K562 (cell line): ENCODE measurements at regions not wholly inside any gene's neighbourhood (a gene's known extent, or its start where the extent isn't known, plus 50 kb on each side); places are given as distances from the start of the nearest gene placed in this dataset.

Experiments
- ATAC-seq: fragments of 200-7000 bp; cut with Tn5 transposase; 3 replicates; pipeline ENCODE4 v1.9.1; 2020; ENCODE audit warnings: moderate library complexity
- BruUV-seq: library from RNA; stranded (reverse); fragments of 400-500 nt; replicated peaks from 2 replicates; lab custom pipeline; 2021; lab: Mats Ljungman, UMichigan
- CTCF ChIA-PET: fragments of 300-600 bp; formaldehyde crosslinking; extraction: SDS; loops from one replicate; lab custom pipeline; 2021; ENCODE audit warnings: low intra/inter-chr PET ratio; lab: Yijun Ruan, JAX
- POLR2A ChIA-PET: fragments of 300-600, 350-650 bp; sonication (Branson Sonifier 250); formaldehyde crosslinking; extraction: SDS; loops from one replicate; lab custom pipeline; 2021; ENCODE audit warnings: antibody characterized with exemption, inconsistent platforms; lab: Yijun Ruan, JAX
- DNase-seq, 4 experiments: peaks; one replicate each; pipeline versions ENCODE4 v3.0.0 to v3.0.0-alpha.2; 2011 to 2018; ENCODE audit warnings: low spot score in 3 of 4, mixed read lengths in 3 of 4; ENCODE audit errors: extremely low read depth in 1 of 4
- FAIRE-seq: peaks from 2 replicates; lab custom pipeline; 2011; peaks lifted over from hg19 to GRCh38; lab: Jason Lieb, UNC
- H2AFZ ChIP-seq: 2 replicates; pipeline ENCODE4 v1.6.0; 2011; ENCODE audit warnings: low read depth, low read length, control low read depth, inconsistent platforms
- H3K27ac ChIP-seq: fragments of 200-600 bp; 3 replicates; pipeline ENCODE4 v1.8.0; 2011; ENCODE audit warnings: low read depth, mild to moderate bottlenecking, control low read depth, inconsistent platforms, low read length, moderate library complexity, mixed read lengths; ENCODE audit errors: extremely low read depth
- H3K27me3 ChIP-seq, 2 experiments: fragments of 300-600 bp in 1 of 2; 2 replicates in 1 of 2; 3 replicates in 1 of 2; pipeline versions ENCODE4 v1.6.0 to v1.8.0; 2011; ENCODE audit warnings: inconsistent platforms in 2 of 2, low read length in 2 of 2, mild to moderate bottlenecking in 1 of 2, mixed read lengths in 1 of 2, moderate library complexity in 1 of 2; ENCODE audit not compliant: control insufficient read depth in 2 of 2, insufficient read depth in 2 of 2
- H3K36me3 ChIP-seq: fragments of 300-600 bp; 3 replicates; pipeline ENCODE4 v1.8.0; 2011; ENCODE audit warnings: mild to moderate bottlenecking, low read length, inconsistent platforms; ENCODE audit not compliant: control insufficient read depth, insufficient read depth
- H3K4me1 ChIP-seq, 2 experiments: fragments of 200-600 bp in 1 of 2; replicated peaks in 1 of 2; 2 replicates in 1 of 2; 3 replicates in 1 of 2; pipeline versions ENCODE4 v1.5.1 to v1.8.0; 2011; ENCODE audit warnings: inconsistent platforms in 2 of 2, low read length in 2 of 2, mild to moderate bottlenecking in 1 of 2, mixed read lengths in 1 of 2, moderate library complexity in 1 of 2; ENCODE audit not compliant: control insufficient read depth in 2 of 2, insufficient read depth in 2 of 2
- H3K4me2 ChIP-seq: 2 replicates; pipeline ENCODE4 v1.6.1; 2011; ENCODE audit warnings: low read length, control low read depth, inconsistent platforms, mixed read lengths; ENCODE audit not compliant: insufficient read depth
- H3K4me3 ChIP-seq: fragments of 200-600 bp; sonication (generic), shearing (Covaris generic); 2 replicates; pipeline ENCODE4 v1.5.1; 2016; ENCODE audit warnings: control low read depth, inconsistent platforms
- H3K79me2 ChIP-seq: fragments of 200-600 bp; 3 replicates; pipeline ENCODE4 v1.8.0; 2011; ENCODE audit warnings: low read length, inconsistent platforms; ENCODE audit not compliant: control insufficient read depth, insufficient read depth
- H3K9ac ChIP-seq, 2 experiments: 2 replicates each; pipeline versions ENCODE4 v1.6.0 to v1.6.1; 2011; ENCODE audit warnings: low read depth in 2 of 2, low read length in 2 of 2, control low read depth in 1 of 2, inconsistent platforms in 1 of 2, mild to moderate bottlenecking in 1 of 2, mixed read lengths in 1 of 2; ENCODE audit not compliant: insufficient read depth in 1 of 2
- H3K9me1 ChIP-seq: one replicate; pipeline ENCODE4 v1.6.0; 2011; ENCODE audit warnings: inconsistent platforms, mild to moderate bottlenecking, low read length, moderate library complexity; ENCODE audit not compliant: control insufficient read depth, insufficient read depth
- H3K9me3 ChIP-seq: replicated peaks from 2 replicates; pipeline ENCODE4 v1.5.1; 2011; ENCODE audit warnings: low read depth, low read length, inconsistent platforms; ENCODE audit not compliant: control insufficient read depth, insufficient read depth
- H4K20me1 ChIP-seq: replicated peaks from 2 replicates; pipeline ENCODE4 v1.6.1; 2011; ENCODE audit warnings: low read length, inconsistent platforms, mixed read lengths; ENCODE audit not compliant: control insufficient read depth, insufficient read depth
- EWSR1 ChIP-seq: fragments of 450-650 bp; IDR thresholded peaks from 2 replicates; pipeline ENCODE4 v1.6.1; 2018; ENCODE audit warnings: borderline replicate concordance, mild to moderate bottlenecking, low read depth, moderate library complexity; ENCODE audit not compliant: partially characterized antibody
- FOSL1 ChIP-seq: fragments of 200-800 bp; sonication (Bioruptor generic); conservative IDR thresholded peaks from 2 replicates; pipeline ENCODE4 v1.6.1; 2016; ENCODE audit warnings: missing genetic modification characterization, missing compliant biosample characterization
- FOXA3 ChIP-seq, 2 experiments: fragments of 450-650 bp in 1 of 2; sonication (generic) in 1 of 2; formaldehyde crosslinking; IDR thresholded peaks in 1 of 2; conservative IDR thresholded peaks in 1 of 2; 2 replicates each; pipeline versions ENCODE4 v1.4.0 to v1.8.0; 2020 to 2022; ENCODE audit warnings: mild to moderate bottlenecking in 2 of 2, missing genetic modification reagents in 1 of 2
- GATAD2A ChIP-seq: fragments of 450-650 bp; IDR thresholded peaks from 2 replicates; pipeline ENCODE4 v1.6.1; 2017
- HLTF ChIP-seq: fragments of 450-650 bp; IDR thresholded peaks from 2 replicates; pipeline ENCODE4 v1.6.1; 2016
- IFI16 ChIP-seq: fragments of 250-450 bp; sonication (Bioruptor Pico); IDR thresholded peaks from 2 replicates; pipeline ENCODE4 v2.1.2; 2022; ENCODE audit warnings: mild to moderate bottlenecking, inconsistent platforms
- KLF13 ChIP-seq: fragments of 450-650 bp; IDR thresholded peaks from 2 replicates; pipeline ENCODE4 v1.6.1; 2016; ENCODE audit warnings: missing genetic modification characterization, low read depth, mild to moderate bottlenecking, missing compliant biosample characterization, moderate library complexity, borderline replicate concordance
- NFIC ChIP-seq: fragments of 450-650 bp; IDR thresholded peaks from 2 replicates; pipeline ENCODE4 v1.6.1; 2017; ENCODE audit warnings: mild to moderate bottlenecking, inconsistent platforms
- SRF ChIP-seq, 2 experiments: fragments of 250-450, 450-650 bp in 1 of 2; sonication (Bioruptor Pico) in 1 of 2; sonication (generic) in 1 of 2; formaldehyde crosslinking; IDR thresholded peaks; 2 replicates each; pipeline versions ENCODE4 v1.5.0 to v1.5.1; 2020 to 2022; ENCODE audit warnings: mild to moderate bottlenecking in 1 of 2, missing genetic modification reagents in 1 of 2
- ZNF165 ChIP-seq: fragments of 250-450 bp; sonication (Bioruptor Pico); IDR thresholded peaks from 2 replicates; pipeline ENCODE4 v1.4.0; 2020; ENCODE audit warnings: borderline replicate concordance
- ZNF431 ChIP-seq: sonication (generic); formaldehyde crosslinking; IDR thresholded peaks from 2 replicates; pipeline ENCODE4 v1.8.0; 2022; ENCODE audit warnings: mild to moderate bottlenecking, missing genetic modification reagents
- ZNF586 ChIP-seq: fragments of 450-650 bp; formaldehyde crosslinking; conservative IDR thresholded peaks from 2 replicates; pipeline ENCODE4 v1.4.0; 2020; ENCODE audit warnings: mild to moderate bottlenecking, moderate library complexity
- WGBS: fragments of 100-300 bp; shearing (Covaris generic); methylation state at CpG from one replicate; pipeline ENCODE4 v1.1.6; 2016; ENCODE audit warnings: low coverage, mixed read lengths; ENCODE audit not compliant: insufficient coverage; ENCODE audit errors: missing lambda C conversion rate; 5-methylcytosine and 5-hydroxymethylcytosine counted together
- in situ Hi-C: fragments of 300-500 bp; cut with MboI; formaldehyde crosslinking; loops from 4 replicates; pipeline ENCODE4 v1.15.0; 2018; ENCODE audit warnings: inconsistent platforms, mixed read lengths
- intact Hi-C: fragments of 100-400 bp; cut with micrococcal nuclease; formaldehyde crosslinking; loops from 2 replicates; pipeline ENCODE4 v1.14.2; 2022
- TF ChIP-seq, protein P1 (sequence below): sonication (generic); formaldehyde crosslinking; IDR thresholded peaks from 2 replicates; pipeline ENCODE4 v1.8.0; 2022; ENCODE audit warnings: mild to moderate bottlenecking, missing genetic modification reagents
- TF ChIP-seq, protein P2 (sequence below), 2 experiments: fragments of 450-650 bp; conservative IDR thresholded peaks; 2 replicates each; pipeline ENCODE4 v1.6.1; 2017; ENCODE audit warnings: mild to moderate bottlenecking in 2 of 2, moderate library complexity in 2 of 2
- TF ChIP-seq, protein P3 (sequence below): fragments of 450-650 bp; IDR thresholded peaks from 2 replicates; pipeline ENCODE4 v1.6.1; 2016; ENCODE audit warnings: low read depth, mild to moderate bottlenecking, moderate library complexity
- TF ChIP-seq, protein P4 (sequence below): sonication (generic); formaldehyde crosslinking; IDR thresholded peaks from 2 replicates; pipeline ENCODE4 v1.8.0; 2023; ENCODE audit warnings: mild to moderate bottlenecking, missing genetic modification reagents

DNA sequence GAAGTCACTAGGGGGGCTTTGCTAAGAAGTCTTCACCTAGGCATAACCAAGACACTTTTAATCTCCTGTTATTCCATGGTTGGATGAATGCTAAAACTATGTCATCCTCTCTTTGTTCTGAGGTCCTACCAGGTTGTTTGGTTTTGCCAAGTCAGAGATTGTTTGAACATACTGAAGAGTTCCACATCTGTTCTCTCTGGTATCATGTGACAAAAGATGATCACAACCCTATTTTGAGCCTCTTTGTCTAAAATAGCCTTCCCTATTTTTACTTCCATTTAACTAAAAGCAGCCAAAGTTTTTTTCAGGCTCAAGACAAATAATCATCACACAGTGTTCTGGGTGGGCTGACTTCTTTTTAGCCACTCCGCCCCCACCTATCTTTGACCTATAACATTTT is 218.4 kb upstream of the LMCD1 start:
- CTCF ChIA-PET = no interaction called here
- TF ChIP-seq, protein P1, sequence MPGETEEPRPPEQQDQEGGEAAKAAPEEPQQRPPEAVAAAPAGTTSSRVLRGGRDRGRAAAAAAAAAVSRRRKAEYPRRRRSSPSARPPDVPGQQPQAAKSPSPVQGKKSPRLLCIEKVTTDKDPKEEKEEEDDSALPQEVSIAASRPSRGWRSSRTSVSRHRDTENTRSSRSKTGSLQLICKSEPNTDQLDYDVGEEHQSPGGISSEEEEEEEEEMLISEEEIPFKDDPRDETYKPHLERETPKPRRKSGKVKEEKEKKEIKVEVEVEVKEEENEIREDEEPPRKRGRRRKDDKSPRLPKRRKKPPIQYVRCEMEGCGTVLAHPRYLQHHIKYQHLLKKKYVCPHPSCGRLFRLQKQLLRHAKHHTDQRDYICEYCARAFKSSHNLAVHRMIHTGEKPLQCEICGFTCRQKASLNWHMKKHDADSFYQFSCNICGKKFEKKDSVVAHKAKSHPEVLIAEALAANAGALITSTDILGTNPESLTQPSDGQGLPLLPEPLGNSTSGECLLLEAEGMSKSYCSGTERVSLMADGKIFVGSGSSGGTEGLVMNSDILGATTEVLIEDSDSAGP = no peak
- TF ChIP-seq NFIC (no peak), FOSL1 (tag) (no peak), EWSR1 (no peak), IFI16 (CRISPR knock-in tag) (no peak), FOXA3 (CRISPR knock-in tag; conservative IDR thresholded peaks at IDR 0.05 in 1 of 2, IDR thresholded peaks at IDR 0.05 in 1 of 2) (no peak), KLF13 (tag) (no peak), GATAD2A (no peak), ZNF431 (CRISPR knock-in tag) (no peak), HLTF (no peak), SRF (CRISPR knock-in tag; IDR thresholded peaks at IDR 0.05) (no peak), ZNF586 (CRISPR knock-in tag) (no peak), ZNF165 (CRISPR knock-in tag) (no peak)
- TF ChIP-seq, protein P2, sequence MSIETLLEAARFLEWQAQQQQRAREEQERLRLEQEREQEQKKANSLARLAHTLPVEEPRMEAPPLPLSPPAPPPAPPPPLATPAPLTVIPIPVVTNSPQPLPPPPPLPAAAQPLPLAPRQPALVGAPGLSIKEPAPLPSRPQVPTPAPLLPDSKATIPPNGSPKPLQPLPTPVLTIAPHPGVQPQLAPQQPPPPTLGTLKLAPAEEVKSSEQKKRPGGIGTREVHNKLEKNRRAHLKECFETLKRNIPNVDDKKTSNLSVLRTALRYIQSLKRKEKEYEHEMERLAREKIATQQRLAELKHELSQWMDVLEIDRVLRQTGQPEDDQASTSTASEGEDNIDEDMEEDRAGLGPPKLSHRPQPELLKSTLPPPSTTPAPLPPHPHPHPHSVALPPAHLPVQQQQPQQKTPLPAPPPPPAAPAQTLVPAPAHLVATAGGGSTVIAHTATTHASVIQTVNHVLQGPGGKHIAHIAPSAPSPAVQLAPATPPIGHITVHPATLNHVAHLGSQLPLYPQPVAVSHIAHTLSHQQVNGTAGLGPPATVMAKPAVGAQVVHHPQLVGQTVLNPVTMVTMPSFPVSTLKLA (conservative IDR thresholded peaks at IDR 0.05) = no peak
- TF ChIP-seq, protein P3, sequence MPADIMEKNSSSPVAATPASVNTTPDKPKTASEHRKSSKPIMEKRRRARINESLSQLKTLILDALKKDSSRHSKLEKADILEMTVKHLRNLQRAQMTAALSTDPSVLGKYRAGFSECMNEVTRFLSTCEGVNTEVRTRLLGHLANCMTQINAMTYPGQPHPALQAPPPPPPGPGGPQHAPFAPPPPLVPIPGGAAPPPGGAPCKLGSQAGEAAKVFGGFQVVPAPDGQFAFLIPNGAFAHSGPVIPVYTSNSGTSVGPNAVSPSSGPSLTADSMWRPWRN = no peak
- TF ChIP-seq, protein P4, sequence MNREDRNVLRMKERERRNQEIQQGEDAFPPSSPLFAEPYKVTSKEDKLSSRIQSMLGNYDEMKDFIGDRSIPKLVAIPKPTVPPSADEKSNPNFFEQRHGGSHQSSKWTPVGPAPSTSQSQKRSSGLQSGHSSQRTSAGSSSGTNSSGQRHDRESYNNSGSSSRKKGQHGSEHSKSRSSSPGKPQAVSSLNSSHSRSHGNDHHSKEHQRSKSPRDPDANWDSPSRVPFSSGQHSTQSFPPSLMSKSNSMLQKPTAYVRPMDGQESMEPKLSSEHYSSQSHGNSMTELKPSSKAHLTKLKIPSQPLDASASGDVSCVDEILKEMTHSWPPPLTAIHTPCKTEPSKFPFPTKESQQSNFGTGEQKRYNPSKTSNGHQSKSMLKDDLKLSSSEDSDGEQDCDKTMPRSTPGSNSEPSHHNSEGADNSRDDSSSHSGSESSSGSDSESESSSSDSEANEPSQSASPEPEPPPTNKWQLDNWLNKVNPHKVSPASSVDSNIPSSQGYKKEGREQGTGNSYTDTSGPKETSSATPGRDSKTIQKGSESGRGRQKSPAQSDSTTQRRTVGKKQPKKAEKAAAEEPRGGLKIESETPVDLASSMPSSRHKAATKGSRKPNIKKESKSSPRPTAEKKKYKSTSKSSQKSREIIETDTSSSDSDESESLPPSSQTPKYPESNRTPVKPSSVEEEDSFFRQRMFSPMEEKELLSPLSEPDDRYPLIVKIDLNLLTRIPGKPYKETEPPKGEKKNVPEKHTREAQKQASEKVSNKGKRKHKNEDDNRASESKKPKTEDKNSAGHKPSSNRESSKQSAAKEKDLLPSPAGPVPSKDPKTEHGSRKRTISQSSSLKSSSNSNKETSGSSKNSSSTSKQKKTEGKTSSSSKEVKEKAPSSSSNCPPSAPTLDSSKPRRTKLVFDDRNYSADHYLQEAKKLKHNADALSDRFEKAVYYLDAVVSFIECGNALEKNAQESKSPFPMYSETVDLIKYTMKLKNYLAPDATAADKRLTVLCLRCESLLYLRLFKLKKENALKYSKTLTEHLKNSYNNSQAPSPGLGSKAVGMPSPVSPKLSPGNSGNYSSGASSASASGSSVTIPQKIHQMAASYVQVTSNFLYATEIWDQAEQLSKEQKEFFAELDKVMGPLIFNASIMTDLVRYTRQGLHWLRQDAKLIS (CRISPR knock-in tag) = no peak
- Histone ChIP-seq H3K9me3 (no peaks in the 10 kb centered on the region), H3K4me3 (no peak overlapping the region), H3K79me2 (no peaks in the 10 kb centered on the region), H3K27me3 (no peaks in the 10 kb centered on the region), H3K27ac (no peak overlapping the region), H3K36me3 (no peaks in the 10 kb centered on the region), H3K4me1 (no peaks in the 10 kb centered on the region), H3K4me2 (no peak overlapping the region), H3K9ac (no peak overlapping the region), H4K20me1 (no peaks in the 10 kb centered on the region), H2AFZ (no peak overlapping the region), H3K9me1 (no peaks in the 10 kb centered on the region)
- in situ Hi-C loops = no loop called here
- POLR2A ChIA-PET = no interaction called here
- 6% methylated on average over 1 of the region's 1 CpG for WGBS
- BruUV-seq = no TSS peak
- intact Hi-C loops = no loop called here
- DNase-seq (no peak), FAIRE-seq (no peak), ATAC-seq (no peak)
